ENCODE measurements at regions not wholly inside any gene's neighbourhood (a gene's known extent, or its start where the extent isn't known, plus 50 kb on each side); places are given as distances from the start of the nearest gene placed in this dataset.

DNA sequence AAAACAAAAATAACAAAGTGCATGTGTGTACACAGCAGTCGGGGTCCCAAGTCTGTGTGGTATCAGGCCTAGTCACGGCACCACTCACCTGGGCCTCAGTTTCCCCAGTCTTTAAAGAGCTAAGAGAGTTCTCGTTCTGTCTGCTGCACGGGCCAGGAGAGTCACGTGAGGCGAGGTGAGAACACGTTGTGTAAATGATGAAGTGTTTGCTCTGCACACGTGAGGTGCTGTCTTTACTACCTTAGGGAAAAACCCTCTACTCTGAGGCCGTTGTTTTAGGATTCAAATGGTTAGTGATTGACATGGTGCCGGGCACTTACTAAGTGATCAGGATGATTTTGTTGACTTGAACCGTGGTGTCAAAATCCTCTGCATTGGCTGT lies 86.5 kb upstream of the PPARA start:
- H3K36me3 Mint-ChIP-seq (ENCODE audit: low read depth), result no peaks in the 10 kb centered on the region
- no peak overlapping the region for H3K27ac Mint-ChIP-seq
- H3K27me3 Mint-ChIP-seq (ENCODE audit: low read depth), result peaks cover 52% of the 10 kb centered on the region
- H3K4me1 Mint-ChIP-seq, result peaks cover 11% of the 10 kb centered on the region
- TF ChIP-seq, protein P1, sequence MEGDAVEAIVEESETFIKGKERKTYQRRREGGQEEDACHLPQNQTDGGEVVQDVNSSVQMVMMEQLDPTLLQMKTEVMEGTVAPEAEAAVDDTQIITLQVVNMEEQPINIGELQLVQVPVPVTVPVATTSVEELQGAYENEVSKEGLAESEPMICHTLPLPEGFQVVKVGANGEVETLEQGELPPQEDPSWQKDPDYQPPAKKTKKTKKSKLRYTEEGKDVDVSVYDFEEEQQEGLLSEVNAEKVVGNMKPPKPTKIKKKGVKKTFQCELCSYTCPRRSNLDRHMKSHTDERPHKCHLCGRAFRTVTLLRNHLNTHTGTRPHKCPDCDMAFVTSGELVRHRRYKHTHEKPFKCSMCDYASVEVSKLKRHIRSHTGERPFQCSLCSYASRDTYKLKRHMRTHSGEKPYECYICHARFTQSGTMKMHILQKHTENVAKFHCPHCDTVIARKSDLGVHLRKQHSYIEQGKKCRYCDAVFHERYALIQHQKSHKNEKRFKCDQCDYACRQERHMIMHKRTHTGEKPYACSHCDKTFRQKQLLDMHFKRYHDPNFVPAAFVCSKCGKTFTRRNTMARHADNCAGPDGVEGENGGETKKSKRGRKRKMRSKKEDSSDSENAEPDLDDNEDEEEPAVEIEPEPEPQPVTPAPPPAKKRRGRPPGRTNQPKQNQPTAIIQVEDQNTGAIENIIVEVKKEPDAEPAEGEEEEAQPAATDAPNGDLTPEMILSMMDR (IDR thresholded peaks at IDR 0.05; ENCODE audit: unreplicated experiment in 3 of 3), result no peak
- H3K9me3 Mint-ChIP-seq, result no peaks in the 10 kb centered on the region
- H3K4me3 Mint-ChIP-seq, result no peak overlapping the region

DNA sequence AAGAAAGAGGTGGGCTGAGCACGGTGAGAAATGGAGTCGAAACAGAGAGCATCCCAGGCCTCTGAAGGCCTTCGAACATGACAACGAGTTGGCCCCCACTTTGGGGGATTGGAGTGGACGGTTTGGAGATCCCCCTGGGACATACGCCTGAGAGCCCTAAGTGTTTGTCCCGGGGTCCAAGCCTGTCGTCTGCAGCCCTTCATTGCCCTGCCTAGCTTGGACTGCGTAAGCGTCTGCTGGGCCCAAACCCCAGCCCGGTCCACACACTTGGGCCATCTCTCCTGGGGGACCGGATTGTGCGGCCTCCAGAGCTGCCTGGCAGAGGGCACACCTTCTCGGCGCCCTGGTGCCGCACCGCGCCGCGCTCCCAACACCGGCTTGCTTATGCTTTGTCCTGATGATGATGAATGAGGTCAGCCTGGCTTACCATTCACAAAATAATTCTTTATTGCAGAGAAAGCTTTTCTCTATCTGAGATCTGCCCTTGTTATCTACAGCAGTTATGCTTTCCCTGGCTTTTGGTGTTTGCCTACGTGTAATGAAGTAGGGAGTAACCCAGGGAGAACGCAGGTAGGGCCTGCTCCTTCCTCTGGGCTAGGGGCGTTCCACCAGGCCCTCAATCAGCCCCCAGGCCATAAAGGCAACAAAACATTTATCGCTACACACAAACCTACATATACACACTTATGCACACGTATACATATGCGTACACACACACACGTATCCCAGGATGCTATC lies 85.9 kb upstream of the PPARA start:
- Mint-ChIP-seq H3K9me3 (no peaks in the 10 kb centered on the region), H3K36me3 (ENCODE audit: low read depth) (no peaks in the 10 kb centered on the region), H3K4me3 (no peak overlapping the region), H3K4me1 (peaks cover 17% of the 10 kb centered on the region), H3K27me3 (ENCODE audit: low read depth) (peaks cover 55% of the 10 kb centered on the region), H3K27ac (peak overlapping the region in 1 of 3 experiments; percentile 9)
- TF ChIP-seq, protein P1 (IDR thresholded peaks at IDR 0.05; ENCODE audit: unreplicated experiment in 3 of 3), result no peak

DNA sequence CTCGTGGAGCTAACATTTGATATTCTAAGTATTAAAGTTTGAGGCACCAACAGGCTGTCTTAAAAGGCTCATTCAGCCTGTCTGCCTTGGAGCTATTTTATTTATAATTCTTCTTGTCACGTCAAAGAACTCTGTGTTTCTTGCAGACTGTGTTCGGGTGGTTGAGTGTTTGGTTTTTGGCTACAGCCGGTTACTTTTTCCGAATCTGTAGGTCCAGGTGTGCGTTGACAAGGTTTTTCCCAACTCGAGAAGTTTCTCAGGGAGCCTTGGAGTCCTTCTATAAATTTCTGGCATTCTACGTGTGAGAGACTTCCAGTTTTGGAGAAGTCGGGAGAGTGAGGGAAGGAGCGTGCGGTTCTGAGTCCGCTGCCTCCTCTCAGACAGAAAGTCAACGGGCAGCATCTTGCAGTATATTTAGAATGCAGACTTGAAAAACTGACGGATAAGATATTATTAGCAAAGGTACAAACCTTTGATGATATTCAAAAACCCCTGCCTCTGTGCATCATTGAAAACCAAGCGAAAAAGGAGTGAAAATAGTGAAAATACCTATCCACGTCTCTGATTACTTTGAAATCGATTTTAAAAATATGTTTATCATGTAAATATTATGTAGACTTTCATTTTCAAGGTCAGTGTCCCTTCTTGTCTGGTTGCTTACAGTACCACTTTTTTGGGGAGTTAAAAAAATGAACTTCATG lies 85.2 kb upstream of the PPARA start:
- peak overlapping the region in 2 of 3 experiments; percentile 9 to 62 for H3K27ac Mint-ChIP-seq
- peaks cover 20% of the 10 kb centered on the region for H3K4me1 Mint-ChIP-seq
- no peaks in the 10 kb centered on the region for H3K9me3 Mint-ChIP-seq
- H3K27me3 Mint-ChIP-seq (ENCODE audit: low read depth), result peaks cover 61% of the 10 kb centered on the region
- peak overlapping the region in 1 of 3 experiments; percentile 3 for H3K4me3 Mint-ChIP-seq
- no peaks in the 10 kb centered on the region for H3K36me3 Mint-ChIP-seq (ENCODE audit: low read depth)
- TF ChIP-seq, protein P1 (IDR thresholded peaks at IDR 0.05; ENCODE audit: unreplicated experiment in 3 of 3), result no peak

DNA sequence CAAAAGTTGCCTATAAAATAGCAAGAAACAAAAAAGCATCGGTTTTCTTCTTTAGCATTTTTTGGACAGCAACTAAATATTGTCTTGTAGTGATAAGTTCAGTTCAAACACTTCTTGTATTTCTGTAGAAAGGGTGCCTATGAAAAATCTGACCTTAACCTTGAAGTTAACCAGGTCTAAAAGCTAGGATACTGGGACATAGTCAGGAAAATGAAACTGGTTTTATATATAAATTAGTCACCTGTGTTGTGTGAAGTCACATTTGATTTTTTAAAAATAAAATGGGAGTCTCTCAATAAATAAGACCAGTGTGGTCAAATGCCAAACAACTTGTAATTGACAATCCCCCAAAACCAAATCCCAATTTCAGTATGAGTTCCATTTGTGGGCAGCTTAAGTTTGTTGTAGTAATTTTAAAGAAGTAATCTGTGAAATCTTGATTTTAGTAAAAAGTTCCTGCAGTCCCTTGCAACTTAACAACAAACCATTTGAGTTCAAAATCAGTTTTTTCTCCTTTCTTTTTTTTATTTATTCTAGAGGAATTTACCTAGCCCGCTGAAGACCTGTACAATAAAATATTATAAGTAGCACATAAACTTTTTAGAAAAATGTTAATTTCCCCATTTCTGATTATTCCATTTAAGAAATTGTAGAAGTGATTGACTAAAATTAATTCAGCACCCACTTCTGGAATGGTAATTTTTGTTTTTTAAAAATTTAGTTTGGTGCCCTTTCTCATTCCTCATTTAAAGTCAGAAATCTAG lies 84.5 kb upstream of the PPARA start:
- Mint-ChIP-seq H3K4me1 (peaks cover 20% of the 10 kb centered on the region), H3K4me3 (no peak overlapping the region), H3K27me3 (ENCODE audit: low read depth) (peaks cover 61% of the 10 kb centered on the region), H3K9me3 (no peaks in the 10 kb centered on the region), H3K36me3 (ENCODE audit: low read depth) (no peaks in the 10 kb centered on the region), H3K27ac (no peak overlapping the region)
- TF ChIP-seq, protein P1 (IDR thresholded peaks at IDR 0.05; ENCODE audit: unreplicated experiment in 3 of 3), result no peak

DNA sequence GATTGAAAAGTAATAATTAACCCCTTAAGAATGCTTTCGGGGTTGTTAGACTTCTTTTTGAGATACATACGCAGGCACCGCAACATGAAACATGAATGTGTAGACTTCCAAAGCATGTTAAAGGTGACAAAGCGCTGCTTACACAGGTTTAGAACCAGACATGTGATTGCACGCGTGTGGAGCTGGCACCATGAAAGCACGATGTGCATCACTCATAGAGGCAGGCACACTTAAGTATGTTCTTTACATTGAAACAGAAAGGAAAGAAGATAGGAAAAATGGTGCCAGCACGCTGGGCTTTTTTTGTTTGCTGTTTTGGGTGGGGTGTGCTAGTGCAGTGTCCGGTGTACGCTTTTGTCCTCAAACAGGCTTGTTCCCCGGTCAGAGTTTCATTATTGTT lies 83.6 kb upstream of the PPARA start:
- Mint-ChIP-seq H3K36me3 (ENCODE audit: low read depth) (no peaks in the 10 kb centered on the region), H3K27ac (no peak overlapping the region), H3K27me3 (ENCODE audit: low read depth) (peaks cover 61% of the 10 kb centered on the region), H3K9me3 (no peaks in the 10 kb centered on the region), H3K4me3 (peak overlapping the region in 1 of 3 experiments; percentile 23), H3K4me1 (peaks cover 20% of the 10 kb centered on the region)
- TF ChIP-seq, protein P1 (IDR thresholded peaks at IDR 0.05; ENCODE audit: unreplicated experiment in 3 of 3), result no peak

Data from nephron (organoid).